Astrocyte of the spinal cord (primary cell): ENCODE measurements at regions not wholly inside any gene's neighbourhood (a gene's known extent, or its start where the extent isn't known, plus 50 kb on each side); places are given as distances from the start of the nearest gene placed in this dataset.
"Not testable (repeated sequence)": the region's sequence is repeated elsewhere in the genome, so short reads cannot be mapped to it uniquely, and the experiment has no call there.

Source experiments
- DNase-seq: peaks from one replicate; pipeline ENCODE4 v3.0.0; 2011; ENCODE audit warnings: low read depth, low spot score
- H3K4me3 ChIP-seq: 2 replicates; pipeline ENCODE4 v1.5.1; 2011; ENCODE audit warnings: low read depth, mild to moderate bottlenecking, low read length, moderate library complexity
- in situ Hi-C: cut with HindIII; loops from 2 replicates; pipeline ENCODE4 v1.10.0; 2017; ENCODE audit warnings: low sequenced_read_pairs
- TF ChIP-seq, protein P1 (sequence below): IDR thresholded peaks from 2 replicates; pipeline ENCODE4 v1.5.1; 2012; ENCODE audit warnings: low read depth, mild to moderate bottlenecking, low read length, inconsistent platforms

DNA sequence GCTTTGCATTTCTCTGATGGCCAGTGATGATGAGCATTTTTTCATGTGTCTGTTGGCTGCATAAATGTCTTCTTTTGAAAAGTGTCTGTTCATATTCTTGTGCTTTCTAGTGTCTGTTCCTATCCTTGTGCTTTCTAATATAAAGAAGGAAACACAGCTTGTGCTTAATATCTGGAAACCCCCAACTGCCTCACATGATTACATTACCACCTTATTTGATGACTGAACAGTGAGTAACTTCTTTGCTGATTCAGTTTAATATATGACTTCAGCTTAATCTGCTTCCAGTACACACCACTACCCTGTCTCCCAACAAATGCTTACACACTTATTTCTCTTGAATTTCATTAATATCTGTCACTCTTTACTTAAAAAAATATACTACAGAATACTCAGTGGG is 835.1 kb downstream of the EDEM1 start:
- in situ Hi-C loops = no loop called here
- TF ChIP-seq, protein P1, sequence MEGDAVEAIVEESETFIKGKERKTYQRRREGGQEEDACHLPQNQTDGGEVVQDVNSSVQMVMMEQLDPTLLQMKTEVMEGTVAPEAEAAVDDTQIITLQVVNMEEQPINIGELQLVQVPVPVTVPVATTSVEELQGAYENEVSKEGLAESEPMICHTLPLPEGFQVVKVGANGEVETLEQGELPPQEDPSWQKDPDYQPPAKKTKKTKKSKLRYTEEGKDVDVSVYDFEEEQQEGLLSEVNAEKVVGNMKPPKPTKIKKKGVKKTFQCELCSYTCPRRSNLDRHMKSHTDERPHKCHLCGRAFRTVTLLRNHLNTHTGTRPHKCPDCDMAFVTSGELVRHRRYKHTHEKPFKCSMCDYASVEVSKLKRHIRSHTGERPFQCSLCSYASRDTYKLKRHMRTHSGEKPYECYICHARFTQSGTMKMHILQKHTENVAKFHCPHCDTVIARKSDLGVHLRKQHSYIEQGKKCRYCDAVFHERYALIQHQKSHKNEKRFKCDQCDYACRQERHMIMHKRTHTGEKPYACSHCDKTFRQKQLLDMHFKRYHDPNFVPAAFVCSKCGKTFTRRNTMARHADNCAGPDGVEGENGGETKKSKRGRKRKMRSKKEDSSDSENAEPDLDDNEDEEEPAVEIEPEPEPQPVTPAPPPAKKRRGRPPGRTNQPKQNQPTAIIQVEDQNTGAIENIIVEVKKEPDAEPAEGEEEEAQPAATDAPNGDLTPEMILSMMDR = no peak
- DNase-seq = peak; percentile 12
- H3K4me3 ChIP-seq = no peak overlapping the region

DNA sequence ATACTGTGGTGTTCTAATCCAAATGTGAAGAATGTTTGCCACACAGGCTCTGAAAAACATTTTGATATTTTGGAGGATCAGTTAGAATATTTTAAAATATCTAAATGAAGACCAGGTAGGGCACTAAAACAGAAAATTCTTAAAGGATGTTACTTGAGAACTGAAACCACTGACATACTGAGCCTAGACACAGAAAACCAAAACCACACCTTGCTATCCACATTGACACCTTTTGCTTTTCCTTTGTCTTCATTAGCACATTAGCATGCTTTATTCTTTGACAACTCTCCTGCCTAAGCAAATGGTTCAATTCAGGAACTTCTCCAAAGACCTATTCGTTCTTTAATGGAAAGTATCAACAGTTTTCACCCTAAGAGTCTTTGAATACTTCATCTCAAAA is 835.9 kb upstream of the GRM7 start:
- in situ Hi-C loops = no loop called here
- no peak overlapping the region for H3K4me3 ChIP-seq
- TF ChIP-seq, protein P1 = no peak
- DNase-seq = no peak

DNA sequence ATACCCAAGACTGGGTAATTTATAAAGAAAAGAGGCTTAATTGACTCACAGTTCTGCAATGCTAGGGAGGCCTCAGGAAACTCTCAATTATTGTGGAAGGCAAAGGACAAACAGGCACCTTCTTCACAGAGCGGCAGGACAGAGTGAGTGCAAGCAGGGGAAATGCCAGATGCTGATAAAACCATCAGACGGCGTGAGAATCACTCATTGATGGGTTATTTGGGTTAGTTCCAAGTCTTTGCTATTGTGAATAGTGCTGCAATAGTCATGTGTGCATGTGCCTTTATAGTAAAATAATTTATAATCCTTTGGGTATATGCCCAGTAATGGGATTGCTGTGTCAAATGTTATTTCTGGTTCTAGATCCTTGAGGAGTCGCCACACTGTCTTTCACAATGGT is 830.3 kb upstream of the GRM7 start:
- DNase-seq, H3K4me3 ChIP-seq, in situ Hi-C loops: not testable (repeated sequence)

DNA sequence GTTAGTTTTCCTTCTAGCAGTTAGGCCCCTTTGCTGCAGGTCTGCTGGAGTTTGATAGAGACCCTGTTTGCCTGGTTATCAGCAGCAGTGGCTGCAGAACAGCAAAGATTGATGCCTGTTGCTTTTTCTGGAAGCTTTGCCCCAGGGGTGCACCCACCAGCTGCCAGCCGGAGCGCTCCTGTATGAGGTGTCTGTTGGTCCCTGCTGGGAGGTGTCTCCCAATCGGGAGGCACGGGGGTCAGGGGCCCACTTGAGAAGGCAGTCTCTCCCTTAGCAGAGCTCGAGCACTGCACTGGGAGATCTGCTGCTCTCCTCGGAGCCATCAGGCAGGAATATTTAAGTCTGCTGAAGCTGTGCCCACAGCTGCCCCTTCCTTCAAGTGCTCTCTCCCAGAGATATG is 825.3 kb upstream of the GRM7 start:
- TF ChIP-seq, protein P1 = no peak
- in situ Hi-C loops = no loop called here
- no peak for DNase-seq
- no peak overlapping the region for H3K4me3 ChIP-seq

DNA sequence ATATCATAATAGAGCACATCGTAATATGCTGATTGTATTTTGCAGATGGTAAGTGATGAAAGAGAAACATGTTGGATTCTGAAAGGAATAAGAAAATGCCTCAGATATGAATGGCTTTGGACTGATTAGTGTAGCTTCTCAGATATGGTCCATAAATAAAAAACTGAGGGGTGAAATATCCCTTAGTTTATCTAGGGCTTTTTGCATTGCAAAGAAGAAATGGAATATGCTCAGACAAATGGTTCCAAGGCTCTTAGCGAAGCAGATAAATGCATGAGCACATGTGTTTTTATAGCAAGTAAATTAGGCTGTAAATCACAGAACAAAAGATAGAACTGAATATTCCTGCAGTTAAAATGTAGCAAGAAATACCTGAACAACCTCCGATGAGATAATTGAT is 820.9 kb upstream of the GRM7 start:
- TF ChIP-seq, protein P1 = no peak
- no peak for DNase-seq
- no peak overlapping the region for H3K4me3 ChIP-seq
- in situ Hi-C loops = no loop called here

DNA sequence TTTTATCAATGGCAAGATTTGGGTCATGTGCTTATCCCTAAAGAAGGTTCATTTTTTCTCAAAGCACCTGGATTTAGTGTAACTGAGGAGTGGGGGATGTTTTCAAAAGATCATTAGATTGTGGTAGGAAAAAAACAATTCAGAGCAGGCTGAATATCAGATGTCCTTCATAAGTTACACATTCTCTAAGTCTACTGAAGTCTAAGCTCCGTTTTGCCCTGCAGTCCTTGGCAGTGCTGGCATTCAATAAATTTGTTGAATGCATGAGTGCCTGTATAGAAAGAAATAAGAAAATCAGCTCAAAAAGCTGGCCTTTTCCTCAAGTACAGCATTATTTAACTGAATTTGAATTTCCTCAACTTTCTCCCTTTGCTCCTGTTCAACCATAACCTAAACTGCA is 819.0 kb upstream of the GRM7 start:
- DNase-seq = no peak
- TF ChIP-seq, protein P1 = no peak
- in situ Hi-C loops = no loop called here
- no peak overlapping the region for H3K4me3 ChIP-seq

DNA sequence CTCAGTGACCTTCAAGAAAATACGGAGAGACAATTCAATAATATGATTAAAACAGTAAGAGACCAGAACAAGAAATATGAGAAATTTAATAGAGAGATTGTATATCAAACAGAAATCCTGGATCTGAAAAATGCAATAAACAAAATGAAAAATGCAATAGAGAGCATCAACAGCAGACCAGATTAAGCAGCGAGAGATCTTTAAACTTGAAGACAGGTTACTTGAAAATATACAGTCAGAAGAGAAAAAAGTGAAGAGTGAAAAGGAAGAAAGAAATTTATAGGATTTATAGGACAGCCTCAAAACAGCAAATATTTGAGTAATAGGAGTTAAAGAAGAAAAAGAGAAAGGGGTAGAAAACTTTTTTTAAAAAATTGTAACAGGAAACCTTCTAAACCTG is 813.9 kb upstream of the GRM7 start:
- DNase-seq = no peak
- H3K4me3 ChIP-seq = no peak overlapping the region
- in situ Hi-C loops = no loop called here
- TF ChIP-seq, protein P1 = no peak
